ENCODE measurements at regions not wholly inside any gene's neighbourhood (a gene's known extent, or its start where the extent isn't known, plus 50 kb on each side); places are given as distances from the start of the nearest gene placed in this dataset.

GRCh38 chr4:140297221-140297570 is 76.2 kb upstream of the SCOC start:
- no peaks in the 10 kb centered on the region for H3K4me1 Mint-ChIP-seq
- H3K36me3 Mint-ChIP-seq = no peaks in the 10 kb centered on the region
- H3K27ac Mint-ChIP-seq = no peak overlapping the region
- peaks cover 5 to 9% (median 7%) of the 10 kb centered on the region in 3 donors for H3K27me3 Mint-ChIP-seq
- H3K9me3 Mint-ChIP-seq = peaks cover 0 to 2% (median 0%) of the 10 kb centered on the region in 7 donors
- ATAC-seq (ENCODE audit: low read depth in 2 of 2) (no peak), DNase-seq (no peak)
- no peak overlapping the region for H3K4me3 Mint-ChIP-seq

DNA sequence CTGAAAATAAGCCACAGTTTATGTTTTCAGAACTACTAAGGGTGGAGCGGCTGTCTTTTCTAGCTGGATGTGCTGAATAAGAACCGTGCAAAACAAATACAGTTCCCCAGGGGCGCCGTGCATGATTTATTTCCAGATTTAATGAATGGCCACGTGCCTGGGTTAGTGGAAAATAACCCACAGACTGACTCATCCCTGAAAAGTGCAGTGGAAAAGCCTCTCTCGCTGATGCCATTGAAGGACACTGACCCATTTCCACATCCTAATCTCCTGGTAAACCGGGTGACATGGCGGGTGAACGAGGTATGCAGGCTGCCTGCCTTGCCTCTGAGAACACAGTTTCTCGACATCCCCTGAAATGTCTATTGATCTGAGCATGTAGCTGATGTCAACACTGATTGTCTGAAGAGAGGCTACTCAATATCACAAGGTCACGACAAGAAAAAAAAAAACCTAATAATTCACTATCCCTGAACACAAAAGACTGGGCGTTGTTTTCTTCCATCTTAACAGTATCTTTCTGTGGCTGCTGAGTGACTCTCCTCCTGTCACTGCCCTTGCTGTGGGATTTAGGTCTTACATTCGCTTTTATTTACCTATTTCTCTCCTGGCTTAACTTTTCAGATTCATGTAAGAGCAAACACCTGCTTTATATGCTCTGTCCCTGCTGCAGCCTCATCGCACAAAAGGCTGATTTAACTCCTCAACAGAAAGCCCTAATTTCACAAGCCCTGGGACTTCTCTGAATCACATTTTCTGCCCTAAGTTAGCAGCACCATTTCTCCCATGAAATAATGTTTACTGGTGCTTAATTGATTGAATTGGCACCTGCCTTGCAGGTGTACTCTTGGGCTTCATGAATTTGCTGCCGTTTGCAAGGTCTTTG is 76.9 kb upstream of the SCOC start:
- Mint-ChIP-seq H3K27ac (no peak overlapping the region), H3K9me3 (peaks cover 0 to 2% (median 0%) of the 10 kb centered on the region in 7 donors), H3K36me3 (no peaks in the 10 kb centered on the region), H3K4me3 (no peak overlapping the region), H3K27me3 (peaks cover 5 to 9% (median 7%) of the 10 kb centered on the region in 3 donors), H3K4me1 (no peaks in the 10 kb centered on the region)
- ATAC-seq (ENCODE audit: low read depth in 2 of 2) = no peak
- DNase-seq = no peak

DNA sequence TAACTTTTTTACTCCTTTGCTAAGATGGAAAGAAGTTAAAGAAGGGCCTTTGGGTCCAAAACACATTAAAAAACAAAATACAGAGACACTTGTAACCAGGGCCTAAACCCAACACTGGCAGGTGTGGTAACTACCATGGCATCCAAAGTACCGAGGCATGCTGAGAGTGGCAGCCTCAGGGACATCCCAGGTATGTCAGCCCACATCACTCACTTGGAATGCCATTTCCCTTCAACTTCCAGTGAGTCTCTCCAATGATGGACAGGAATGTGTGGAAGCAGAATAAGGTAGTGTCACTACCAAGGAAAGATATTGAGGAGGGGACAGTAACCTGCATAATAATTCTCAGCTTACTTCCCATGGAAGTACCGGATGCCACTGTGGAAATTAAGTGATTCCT is 79.5 kb upstream of the SCOC start:
- DNase-seq (no peak), ATAC-seq (ENCODE audit: low read depth in 2 of 2) (no peak)
- Mint-ChIP-seq H3K27me3 (peaks cover 5 to 9% (median 7%) of the 10 kb centered on the region in 3 donors), H3K36me3 (no peaks in the 10 kb centered on the region), H3K27ac (no peak overlapping the region), H3K9me3 (peaks cover 0 to 2% (median 0%) of the 10 kb centered on the region in 7 donors), H3K4me3 (no peak overlapping the region), H3K4me1 (no peaks in the 10 kb centered on the region)

- Mint-ChIP-seq H3K36me3 (no peaks in the 10 kb centered on the region), H3K27ac (no peak overlapping the region), H3K4me3 (no peak overlapping the region), H3K4me1 (no peaks in the 10 kb centered on the region), H3K9me3 (peaks cover 0 to 2% (median 0%) of the 10 kb centered on the region in 7 donors), H3K27me3 (peaks cover 0 to 9% (median 7%) of the 10 kb centered on the region in 3 donors)
- ATAC-seq (ENCODE audit: low read depth in 2 of 2) = no peak
- DNase-seq = no peak
Measured at GRCh38 chr4:140291259-140291658, 82.2 kb upstream of the SCOC start.

- no peak overlapping the region for H3K4me3 Mint-ChIP-seq
- DNase-seq = no peak
- H3K27me3 Mint-ChIP-seq = peaks cover 0 to 9% (median 7%) of the 10 kb centered on the region in 3 donors
- ATAC-seq (ENCODE audit: low read depth in 2 of 2) = no peak
- H3K4me1 Mint-ChIP-seq = no peaks in the 10 kb centered on the region
- no peaks in the 10 kb centered on the region for H3K9me3 Mint-ChIP-seq
- H3K36me3 Mint-ChIP-seq = no peaks in the 10 kb centered on the region
- no peak overlapping the region for H3K27ac Mint-ChIP-seq
Measured at GRCh38 chr4:140289486-140289885, 84.0 kb upstream of the SCOC start.

DNA sequence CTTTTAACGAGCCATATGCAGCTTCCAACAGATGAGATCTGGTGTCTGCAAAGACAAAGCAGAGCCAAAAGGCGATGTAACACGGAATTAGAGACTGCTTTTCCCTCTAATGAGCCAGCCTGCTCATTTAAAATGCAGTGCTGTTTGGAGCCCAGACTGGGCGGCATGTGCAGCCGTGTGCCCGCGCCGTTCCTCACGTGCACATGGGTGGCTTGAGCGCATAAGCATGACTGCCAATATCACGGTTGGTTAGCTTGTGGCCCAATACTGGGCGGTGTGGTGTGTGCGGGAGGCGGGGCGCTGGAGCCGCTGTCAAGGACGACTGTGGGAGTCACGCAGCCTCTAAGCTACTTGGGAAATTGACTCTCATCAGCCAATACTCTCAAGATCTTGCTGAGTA is 87.0 kb upstream of the SCOC start:
- H3K27me3 Mint-ChIP-seq = peaks cover 4 to 18% (median 10%) of the 10 kb centered on the region in 3 donors
- H3K27ac Mint-ChIP-seq = no peak overlapping the region
- H3K4me1 Mint-ChIP-seq = no peaks in the 10 kb centered on the region
- no peak for DNase-seq
- no peak for ATAC-seq (ENCODE audit: low read depth in 2 of 2)
- H3K4me3 Mint-ChIP-seq = no peak overlapping the region
- no peaks in the 10 kb centered on the region for H3K9me3 Mint-ChIP-seq
- no peaks in the 10 kb centered on the region for H3K36me3 Mint-ChIP-seq

GRCh38 chr4:140284456-140284855 is 89.0 kb upstream of the SCOC start:
- Mint-ChIP-seq H3K4me3 (no peak overlapping the region), H3K27ac (no peak overlapping the region), H3K9me3 (peaks cover 0 to 2% (median 0%) of the 10 kb centered on the region in 7 donors), H3K27me3 (peaks cover 10 to 31% (median 10%) of the 10 kb centered on the region in 3 donors), H3K36me3 (no peaks in the 10 kb centered on the region), H3K4me1 (no peaks in the 10 kb centered on the region)
- no peak for ATAC-seq (ENCODE audit: low read depth in 2 of 2)
- no peak for DNase-seq

DNA sequence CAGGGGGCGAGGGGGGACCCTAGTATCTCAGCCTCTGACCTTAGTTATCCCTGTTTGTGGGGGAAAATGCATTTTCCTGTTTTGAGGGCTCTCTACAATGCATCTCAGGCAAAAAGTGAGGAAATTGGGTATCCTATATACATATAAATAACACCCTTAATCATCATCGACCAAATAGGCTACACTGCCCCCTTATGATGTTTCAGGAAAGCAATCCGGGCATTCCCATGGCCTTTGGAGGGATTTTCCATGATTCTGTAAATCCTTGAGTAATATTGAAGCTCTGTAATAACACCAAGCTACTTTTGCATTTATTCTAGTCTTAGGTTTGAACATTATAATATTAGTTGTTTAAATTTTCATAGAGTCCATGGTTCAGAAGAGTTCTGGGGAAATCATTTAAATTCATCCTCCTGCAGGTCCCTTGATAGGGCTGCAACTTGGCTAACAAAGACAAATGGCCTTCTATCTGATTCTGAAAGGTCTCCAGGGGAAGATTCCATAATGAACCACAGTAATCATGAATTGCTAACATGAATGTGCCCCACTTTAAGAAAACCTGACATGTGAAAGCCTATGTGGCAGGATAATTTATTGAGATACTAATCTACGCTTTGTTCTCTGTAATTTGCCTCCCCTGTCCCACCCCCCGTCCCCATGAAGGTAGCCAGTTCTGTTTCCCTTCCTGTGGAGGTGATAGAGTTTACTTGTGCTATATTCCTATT is 91.5 kb upstream of the SCOC start:
- Mint-ChIP-seq H3K4me1 (no peaks in the 10 kb centered on the region), H3K27ac (no peak overlapping the region), H3K4me3 (no peak overlapping the region), H3K27me3 (peaks cover 10 to 37% (median 19%) of the 10 kb centered on the region in 3 donors), H3K9me3 (peaks cover 0 to 8% (median 2%) of the 10 kb centered on the region in 7 donors), H3K36me3 (peaks cover 0 to 8% of the 10 kb centered on the region in 2 donors)
- ATAC-seq (ENCODE audit: low read depth in 2 of 2) (no peak), DNase-seq (no peak)

GRCh38 chr4:140277576-140277975 is 95.9 kb upstream of the SCOC start:
- H3K36me3 Mint-ChIP-seq = peaks cover 0 to 8% of the 10 kb centered on the region in 2 donors
- no peaks in the 10 kb centered on the region for H3K4me1 Mint-ChIP-seq
- no peak overlapping the region for H3K4me3 Mint-ChIP-seq
- ATAC-seq (ENCODE audit: low read depth in 2 of 2) (no peak), DNase-seq (no peak)
- H3K27me3 Mint-ChIP-seq = peaks cover 9 to 23% (median 9%) of the 10 kb centered on the region in 3 donors
- peaks cover 0 to 8% (median 2%) of the 10 kb centered on the region in 7 donors for H3K9me3 Mint-ChIP-seq
- H3K27ac Mint-ChIP-seq = no peak overlapping the region

- H3K36me3 Mint-ChIP-seq = no peaks in the 10 kb centered on the region
- DNase-seq (peak; percentile 12), ATAC-seq (ENCODE audit: low read depth in 2 of 2) (peak; percentile 83 to 86)
- no peaks in the 10 kb centered on the region for H3K9me3 Mint-ChIP-seq
- H3K27ac Mint-ChIP-seq = peak overlapping the region in 1 of 6 donors; percentile 23
- H3K4me1 Mint-ChIP-seq = peaks cover 10 to 14% (median 12%) of the 10 kb centered on the region in 3 donors
- H3K27me3 Mint-ChIP-seq = peaks cover 0 to 19% (median 15%) of the 10 kb centered on the region in 3 donors
- H3K4me3 Mint-ChIP-seq = peak overlapping the region in 1 of 8 donors; percentile 57
Measured at GRCh38 chr4:140271553-140271952, 101.9 kb upstream of the SCOC start.

GRCh38 chr4:140269369-140269768 is 104.1 kb upstream of the SCOC start:
- Mint-ChIP-seq H3K4me3 (no peak overlapping the region), H3K9me3 (no peaks in the 10 kb centered on the region), H3K36me3 (no peaks in the 10 kb centered on the region), H3K27ac (no peak overlapping the region), H3K4me1 (peaks cover 10 to 14% (median 12%) of the 10 kb centered on the region in 3 donors), H3K27me3 (peaks cover 0 to 19% (median 15%) of the 10 kb centered on the region in 3 donors)
- DNase-seq = no peak
- ATAC-seq (ENCODE audit: low read depth in 2 of 2) = no peak

DNA sequence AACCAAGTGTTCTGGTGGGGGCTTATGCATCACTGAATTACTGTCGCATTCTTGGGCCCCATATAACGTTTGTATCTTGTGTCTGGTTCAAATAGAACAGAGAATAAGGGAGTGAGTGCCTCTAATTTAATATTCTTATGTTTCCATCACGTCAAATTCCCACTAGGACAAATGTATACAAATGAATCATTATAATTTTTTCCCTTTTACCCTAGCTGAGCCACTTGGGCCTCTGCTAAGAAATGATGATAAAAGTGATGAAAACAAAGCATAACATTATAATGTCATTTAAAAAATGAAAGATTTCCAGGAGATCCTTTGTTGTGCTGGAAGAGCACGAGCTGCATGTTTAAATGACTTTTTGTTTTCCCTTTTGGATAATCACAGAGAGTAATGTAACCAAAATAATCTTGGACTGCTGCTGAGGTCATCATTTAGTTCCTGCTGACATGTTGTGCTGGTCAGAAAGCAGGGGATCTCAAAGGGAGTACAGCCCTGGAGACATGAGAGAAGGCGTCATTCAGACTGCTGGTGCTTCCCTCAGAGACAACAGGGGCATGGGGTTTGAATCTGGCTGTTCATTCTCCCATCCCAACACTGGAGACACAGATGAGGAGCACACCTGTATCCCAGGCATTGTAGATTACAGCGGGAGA is 105.1 kb upstream of the SCOC start:
- peaks cover 10 to 14% (median 12%) of the 10 kb centered on the region in 3 donors for H3K4me1 Mint-ChIP-seq
- DNase-seq (no peak), ATAC-seq (ENCODE audit: low read depth in 2 of 2) (no peak)
- H3K4me3 Mint-ChIP-seq = no peak overlapping the region
- peaks cover 0 to 23% (median 15%) of the 10 kb centered on the region in 3 donors for H3K27me3 Mint-ChIP-seq
- H3K9me3 Mint-ChIP-seq = no peaks in the 10 kb centered on the region
- H3K36me3 Mint-ChIP-seq = no peaks in the 10 kb centered on the region
- no peak overlapping the region for H3K27ac Mint-ChIP-seq

DNA sequence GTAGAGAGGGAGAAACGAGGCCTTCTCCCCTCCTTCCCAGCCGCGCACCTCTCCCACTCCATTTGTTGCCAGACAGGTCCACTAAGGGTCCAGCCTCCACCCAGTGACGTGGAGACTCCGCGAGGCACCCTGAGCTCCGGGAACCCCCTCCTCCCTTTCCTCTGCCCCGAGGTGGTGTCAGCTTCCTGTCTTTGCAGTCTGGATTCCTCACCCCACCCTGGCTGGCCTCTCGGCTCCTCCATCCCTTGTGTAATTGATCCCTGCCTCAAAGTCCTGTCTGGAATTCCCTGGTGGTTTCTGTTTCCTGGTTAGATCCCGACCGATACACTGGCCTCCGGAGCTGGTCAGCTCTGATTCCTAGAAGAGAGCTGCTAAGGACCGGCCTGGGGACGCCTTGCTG is 105.9 kb upstream of the SCOC start:
- H3K9me3 Mint-ChIP-seq = no peaks in the 10 kb centered on the region
- peaks cover 10 to 14% (median 12%) of the 10 kb centered on the region in 3 donors for H3K4me1 Mint-ChIP-seq
- H3K36me3 Mint-ChIP-seq = no peaks in the 10 kb centered on the region
- ATAC-seq (ENCODE audit: low read depth in 2 of 2) (no peak), DNase-seq (no peak)
- H3K4me3 Mint-ChIP-seq = no peak overlapping the region
- no peak overlapping the region for H3K27ac Mint-ChIP-seq
- peaks cover under 1 to 26% (median 17%) of the 10 kb centered on the region in 3 donors for H3K27me3 Mint-ChIP-seq
